ENCODE measurements at regions not wholly inside any gene's neighbourhood (a gene's known extent, or its start where the extent isn't known, plus 50 kb on each side); places are given as distances from the start of the nearest gene placed in this dataset.

- Histone ChIP-seq H3K4me2 (ENCODE audit: insufficient read depth in 1 of 2, low read depth in 2 of 2, low read length in 2 of 2) (no peak overlapping the region), H3K23me2 (ENCODE audit: low read depth, low read length) (no peaks in the 10 kb centered on the region), H2BK5ac (ENCODE audit: low read depth, low read length) (no peak overlapping the region), H4K5ac (ENCODE audit: insufficient read length, low read depth, low read length) (no peak overlapping the region), H3K36me3 (ENCODE audit: control insufficient read depth in 2 of 4, insufficient read depth in 4 of 4, low read length in 3 of 4) (no peaks in the 10 kb centered on the region), H3K4me3 (ENCODE audit: extremely low read depth in 1 of 4, insufficient read depth in 2 of 4, low read depth in 3 of 4, low read length in 4 of 4) (no peak overlapping the region), H4K91ac (replicated peaks; ENCODE audit: insufficient read length, low read length) (no peak overlapping the region), H2BK12ac (ENCODE audit: low read depth, low read length) (no peak overlapping the region), H3K27me3 (replicated peaks in 1 of 4; ENCODE audit: control insufficient read depth in 3 of 4, extremely low read depth in 1 of 4, insufficient read depth in 3 of 4, low read length in 3 of 4) (no peaks in the 10 kb centered on the region), H2AK5ac (ENCODE audit: low read depth, low read length) (no peak overlapping the region), H3K27ac (ENCODE audit: low read depth, low read length) (no peak overlapping the region), H3K18ac (ENCODE audit: extremely low read depth, low read length) (no peak overlapping the region), H2BK20ac (ENCODE audit: low read length) (no peak overlapping the region), H3K79me2 (ENCODE audit: control insufficient read depth in 1 of 2, insufficient read depth in 2 of 2, low read length in 2 of 2) (no peaks in the 10 kb centered on the region), H2AFZ (ENCODE audit: low read length) (no peak overlapping the region), H3K4me1 (replicated peaks in 1 of 4; ENCODE audit: control insufficient read depth in 3 of 4, insufficient read depth in 4 of 4, low read length in 3 of 4) (no peaks in the 10 kb centered on the region), H2BK120ac (replicated peaks; ENCODE audit: low read depth, low read length) (no peak overlapping the region), H3K23ac (ENCODE audit: insufficient read length) (no peak overlapping the region), H3K56ac (replicated peaks; ENCODE audit: insufficient read length, low read depth, low read length) (no peak overlapping the region), H3K9me3 (ENCODE audit: insufficient read depth in 2 of 2, low read depth in 1 of 2, low read length in 1 of 2) (no peaks in the 10 kb centered on the region), H3K14ac (ENCODE audit: insufficient read length) (no peak overlapping the region), H3K4ac (replicated peaks; ENCODE audit: insufficient read length, low read depth, low read length) (no peak overlapping the region), H3K9ac (replicated peaks in 1 of 4; ENCODE audit: extremely low read depth in 1 of 4, low read depth in 3 of 4, low read length in 3 of 4) (no peak overlapping the region), H4K20me1 (replicated peaks in 1 of 2; ENCODE audit: control insufficient read depth in 1 of 2, insufficient read depth in 2 of 2, low read length in 2 of 2) (no peaks in the 10 kb centered on the region), H2BK15ac (ENCODE audit: low read length) (no peak overlapping the region), H3K79me1 (ENCODE audit: low read depth, low read length) (no peaks in the 10 kb centered on the region), H4K8ac (ENCODE audit: extremely low read depth, insufficient read depth, low read length) (no peak overlapping the region)
- ChIA-PET POLR2A (ENCODE audit: partially characterized antibody) (no interaction called here), CTCF (ENCODE audit: partially characterized antibody) (no interaction called here)
- FAIRE-seq, result no peak
- no peak for DNase-seq (ENCODE audit: low read depth in 1 of 2, low spot score in 2 of 2)
- WGBS, 2 experiments (ENCODE audit: extremely low coverage in 1 of 2, insufficient coverage in 1 of 2, insufficient read length in 1 of 2, insufficient replicate concordance in 2 of 2, low coverage in 1 of 2, low lambda C conversion rate in 2 of 2, missing lambda C conversion rate in 1 of 2), result 73% methylated on average over 1 of the region's 1 CpG; no CpG with 5 or more reads in 1 of the 2 experiments
- TF ChIP-seq ASH2L (IDR thresholded peaks at IDR 0.05; ENCODE audit: low read length) (no peak), EP300 (IDR thresholded peaks at IDR 0.05; ENCODE audit: borderline replicate concordance in 1 of 2, low read depth in 2 of 2, low read length in 2 of 2) (no peak), GABPA (IDR thresholded peaks at IDR 0.05; ENCODE audit: borderline replicate concordance, insufficient read depth, low read length) (no peak), EZH2 (IDR thresholded peaks at IDR 0.05; ENCODE audit: low read depth, low read length, severe bottlenecking) (no peak), ATF2 (IDR thresholded peaks at IDR 0.05; ENCODE audit: low read length) (no peak), SP2 (IDR thresholded peaks at IDR 0.05; ENCODE audit: low read length) (no peak), SAP30 (IDR thresholded peaks at IDR 0.05; ENCODE audit: insufficient read depth, insufficient replicate concordance, low read length) (no peak), BRCA1 (IDR thresholded peaks at IDR 0.05; ENCODE audit: low read depth, low read length) (no peak), TBP (IDR thresholded peaks at IDR 0.05; ENCODE audit: low read depth, low read length) (no peak), PHF8 (conservative IDR thresholded peaks at IDR 0.05; ENCODE audit: low read depth, low read length) (no peak), KDM5A (IDR thresholded peaks at IDR 0.05; ENCODE audit: low read length) (no peak), RAD21 (IDR thresholded peaks at IDR 0.05 in 1 of 2, conservative IDR thresholded peaks at IDR 0.05 in 1 of 2; ENCODE audit: low read depth in 2 of 2, low read length in 2 of 2) (no peak)
Observed at GRCh38 chr5:155211764-155212163, 198.2 kb downstream of the KIF4B start.

All from H1 (cell line).